ENCODE measurements at regions not wholly inside any gene's neighbourhood (a gene's known extent, or its start where the extent isn't known, plus 50 kb on each side); places are given as distances from the start of the nearest gene placed in this dataset.

DNA sequence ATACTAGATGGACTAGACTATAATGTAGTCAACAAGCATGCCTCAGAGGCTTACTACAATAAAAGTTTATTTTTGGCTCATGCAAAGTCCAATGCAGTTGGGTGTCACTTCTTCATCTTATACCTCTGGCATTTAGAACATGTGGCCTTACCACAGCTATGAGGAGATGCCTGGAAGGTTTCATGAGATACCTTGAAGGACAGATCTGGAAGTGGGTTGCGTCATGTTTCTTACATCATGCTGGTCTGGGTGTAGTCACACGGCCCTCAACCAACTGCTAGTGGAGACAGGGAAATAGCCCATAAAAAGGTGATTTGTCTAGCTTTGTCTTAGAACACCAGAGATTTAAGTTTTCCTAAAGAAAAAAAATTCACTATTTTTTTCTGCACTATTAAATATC, 91.7 kb upstream of the MMADHC start:
- Histone ChIP-seq H3K9me3 (no peaks in the 10 kb centered on the region), H3K4me1 (no peaks in the 10 kb centered on the region), H3K27me3 (no peaks in the 10 kb centered on the region), H3K4me3 (no peak overlapping the region), H3K36me3 (ENCODE audit: low read depth, missing control alignments) (no peaks in the 10 kb centered on the region), H3K27ac (no peak overlapping the region)
- 88 to 96% methylated on average over 2 of the region's 2 CpGs for WGBS, 2 donors
- DNase-seq, result no peak
- intact Hi-C loops (cut with DNase I; ENCODE audit: low total_unique reads), result no loop called here
- no peak for TF ChIP-seq POLR2A (IDR thresholded peaks at IDR 0.05)

DNA sequence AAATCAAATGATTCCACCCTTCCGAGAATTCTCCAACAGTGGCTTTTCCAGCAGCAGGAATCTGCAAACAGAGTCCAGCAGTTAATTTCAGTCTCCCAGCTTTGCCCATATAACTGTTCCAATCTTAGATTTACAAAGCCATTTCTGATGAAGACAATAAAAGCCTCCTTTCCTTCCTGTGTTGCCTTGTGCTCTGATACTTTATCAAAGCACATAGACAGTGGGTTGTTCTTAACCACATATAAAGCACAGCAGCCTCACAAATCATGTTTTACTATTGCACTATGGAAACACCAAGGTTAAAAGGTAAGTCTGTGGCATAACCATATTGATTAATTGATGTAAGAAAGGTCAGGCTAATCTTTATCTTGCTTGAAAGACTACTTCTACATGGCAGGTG, 89.8 kb upstream of the MMADHC start:
- no peak for TF ChIP-seq POLR2A (IDR thresholded peaks at IDR 0.05)
- TF ChIP-seq, protein P1, sequence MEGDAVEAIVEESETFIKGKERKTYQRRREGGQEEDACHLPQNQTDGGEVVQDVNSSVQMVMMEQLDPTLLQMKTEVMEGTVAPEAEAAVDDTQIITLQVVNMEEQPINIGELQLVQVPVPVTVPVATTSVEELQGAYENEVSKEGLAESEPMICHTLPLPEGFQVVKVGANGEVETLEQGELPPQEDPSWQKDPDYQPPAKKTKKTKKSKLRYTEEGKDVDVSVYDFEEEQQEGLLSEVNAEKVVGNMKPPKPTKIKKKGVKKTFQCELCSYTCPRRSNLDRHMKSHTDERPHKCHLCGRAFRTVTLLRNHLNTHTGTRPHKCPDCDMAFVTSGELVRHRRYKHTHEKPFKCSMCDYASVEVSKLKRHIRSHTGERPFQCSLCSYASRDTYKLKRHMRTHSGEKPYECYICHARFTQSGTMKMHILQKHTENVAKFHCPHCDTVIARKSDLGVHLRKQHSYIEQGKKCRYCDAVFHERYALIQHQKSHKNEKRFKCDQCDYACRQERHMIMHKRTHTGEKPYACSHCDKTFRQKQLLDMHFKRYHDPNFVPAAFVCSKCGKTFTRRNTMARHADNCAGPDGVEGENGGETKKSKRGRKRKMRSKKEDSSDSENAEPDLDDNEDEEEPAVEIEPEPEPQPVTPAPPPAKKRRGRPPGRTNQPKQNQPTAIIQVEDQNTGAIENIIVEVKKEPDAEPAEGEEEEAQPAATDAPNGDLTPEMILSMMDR (IDR thresholded peaks at IDR 0.05), result no peak

DNA sequence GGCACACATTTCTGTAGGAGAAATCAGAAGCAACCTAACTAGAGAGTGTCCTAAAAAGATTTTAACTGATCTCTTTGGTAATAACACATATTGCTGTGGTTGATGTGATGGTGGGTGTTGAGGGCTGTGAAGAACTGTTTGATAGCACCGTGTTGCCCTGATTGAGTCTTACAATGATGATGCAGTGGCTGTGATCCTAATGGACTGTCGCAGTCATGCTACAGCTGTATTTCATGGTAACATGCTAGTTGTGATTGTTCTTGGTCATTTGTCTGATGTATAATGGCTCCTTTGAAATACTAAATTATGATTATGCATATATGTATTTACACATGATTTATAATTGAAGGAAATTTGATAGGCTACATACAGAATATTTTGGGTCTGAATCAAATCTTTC, 82.5 kb upstream of the MMADHC start:
- Histone ChIP-seq H3K9me3 (no peaks in the 10 kb centered on the region), H3K4me3 (no peak overlapping the region), H3K27me3 (no peaks in the 10 kb centered on the region), H3K27ac (no peak overlapping the region), H3K4me1 (no peaks in the 10 kb centered on the region), H3K36me3 (ENCODE audit: low read depth, missing control alignments) (no peaks in the 10 kb centered on the region)
- TF ChIP-seq POLR2A (IDR thresholded peaks at IDR 0.05), result no peak
- TF ChIP-seq, protein P1 (IDR thresholded peaks at IDR 0.05), result no peak
- WGBS, 2 donors, result 88 to 98% methylated on average over 2 of the region's 2 CpGs
- DNase-seq, result no peak
- intact Hi-C loops (cut with DNase I; ENCODE audit: low total_unique reads), result no loop called here

More for the DNA sequence above, 89.8 kb upstream of the MMADHC start:
- Histone ChIP-seq H3K9me3 (no peaks in the 10 kb centered on the region), H3K4me1 (no peaks in the 10 kb centered on the region), H3K4me3 (no peak overlapping the region), H3K27ac (no peak overlapping the region), H3K27me3 (no peaks in the 10 kb centered on the region), H3K36me3 (ENCODE audit: low read depth, missing control alignments) (no peaks in the 10 kb centered on the region)
- 81 to 92% methylated on average over 1 of the region's 1 CpG for WGBS, 2 donors
- DNase-seq, result no peak
- intact Hi-C loops (cut with DNase I; ENCODE audit: low total_unique reads), result no loop called here

DNA sequence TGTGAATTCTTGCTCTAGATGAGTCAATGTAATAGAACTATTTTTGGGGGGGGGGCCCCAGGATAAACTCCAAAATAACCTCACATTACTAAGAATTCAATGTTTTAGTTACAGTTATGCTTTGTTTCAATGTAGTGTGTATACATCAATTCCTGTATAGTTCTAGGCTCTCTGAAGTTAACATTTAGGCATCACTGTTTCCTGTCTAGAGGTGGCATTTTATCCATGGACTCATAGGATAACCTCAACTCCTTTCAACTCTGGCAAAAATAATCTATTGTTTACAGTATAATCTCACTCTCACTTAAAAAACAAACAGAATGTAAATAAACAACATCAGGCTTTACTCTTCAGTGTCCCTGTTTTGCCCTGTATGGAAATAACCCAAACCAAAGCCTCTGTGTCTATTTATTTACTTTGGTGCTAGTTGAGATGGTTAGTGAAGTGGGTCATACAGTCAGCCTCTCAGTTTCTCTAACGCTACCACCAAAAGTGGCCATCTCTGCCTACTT, 79.3 kb upstream of the MMADHC start:
- 94 to 97% methylated on average over 1 of the region's 1 CpG for WGBS, 2 donors

DNA sequence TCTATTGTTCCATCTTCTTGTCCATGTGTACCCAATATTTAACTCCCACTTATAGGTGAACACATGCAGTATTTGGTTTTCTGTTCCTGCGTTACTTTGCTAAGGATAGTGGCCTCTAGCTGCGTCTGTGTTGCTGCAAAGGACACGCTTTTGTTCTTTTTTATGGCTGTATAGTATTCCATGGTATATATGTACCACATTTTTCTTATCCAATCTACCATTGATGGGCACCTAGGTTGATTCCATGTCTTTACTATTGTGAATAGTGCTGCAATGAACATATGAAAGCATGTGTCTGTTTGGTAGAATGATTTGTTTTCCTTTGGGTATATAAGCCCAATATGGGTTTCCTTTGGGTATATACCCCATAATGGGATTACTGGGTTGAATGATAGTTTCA, 77.3 kb upstream of the MMADHC start:
- intact Hi-C loops (cut with DNase I; ENCODE audit: low total_unique reads), result no loop called here
- Histone ChIP-seq H3K9me3 (no peaks in the 10 kb centered on the region), H3K4me1 (no peaks in the 10 kb centered on the region), H3K27me3 (no peaks in the 10 kb centered on the region), H3K36me3 (ENCODE audit: low read depth, missing control alignments) (no peaks in the 10 kb centered on the region), H3K4me3 (no peak overlapping the region), H3K27ac (no peak overlapping the region)
- DNase-seq, result no peak
- TF ChIP-seq, protein P1 (IDR thresholded peaks at IDR 0.05), result no peak
- no peak for TF ChIP-seq POLR2A (IDR thresholded peaks at IDR 0.05)
- 96 to 97% methylated on average over 3 of the region's 3 CpGs for WGBS, 2 donors

More for the DNA sequence above, 79.3 kb upstream of the MMADHC start:
- no peaks in the 10 kb centered on the region for H3K27me3 ChIP-seq
- H3K4me3 ChIP-seq, result no peak overlapping the region
- H3K27ac ChIP-seq, result no peak overlapping the region
- H3K9me3 ChIP-seq, result no peaks in the 10 kb centered on the region
- TF ChIP-seq, protein P1 (IDR thresholded peaks at IDR 0.05), result no peak
- no peak for TF ChIP-seq POLR2A (IDR thresholded peaks at IDR 0.05)
- intact Hi-C loops (cut with DNase I; ENCODE audit: low total_unique reads), result no loop called here
- H3K4me1 ChIP-seq, result no peaks in the 10 kb centered on the region
- no peaks in the 10 kb centered on the region for H3K36me3 ChIP-seq (ENCODE audit: low read depth, missing control alignments)
- DNase-seq, result no peak
